Lung (tissue), 11 donors: ENCODE measurements at regions not wholly inside any gene's neighbourhood (a gene's known extent, or its start where the extent isn't known, plus 50 kb on each side); places are given as distances from the start of the nearest gene placed in this dataset.

Experiments used
- ATAC-seq: fragments of 200-7000 bp; cut with Tn5 transposase; one replicate; pipeline ENCODE4 v1.9.1; 2020; ENCODE audit warnings: moderate number of reproducible peaks; ENCODE audit not compliant: insufficient read depth, low FRiP score
- DNase-seq, 3 donors: peaks; one replicate each; pipeline ENCODE4 v3.0.0-alpha.2; 2013 to 2017
- H3K27ac ChIP-seq, 2 donors: one replicate each; pipeline ENCODE4 v1.5.1; 2013; ENCODE audit warnings: mild to moderate bottlenecking in 2 of 2, moderate library complexity in 2 of 2, control low read depth in 1 of 2, inconsistent platforms in 1 of 2, low read depth in 1 of 2, low read length in 1 of 2
- H3K27me3 ChIP-seq, 3 donors: one replicate each; pipeline ENCODE4 v1.5.1; 2013; ENCODE audit warnings: low read length in 2 of 3; ENCODE audit not compliant: control insufficient read depth in 3 of 3, insufficient read depth in 3 of 3
- H3K36me3 ChIP-seq, 4 donors: one replicate each; pipeline ENCODE4 v1.5.1; 2013; ENCODE audit warnings: low read length in 4 of 4, mild to moderate bottlenecking in 1 of 4, moderate library complexity in 1 of 4; ENCODE audit not compliant: control insufficient read depth in 4 of 4, insufficient read depth in 4 of 4
- H3K4me1 ChIP-seq, 5 donors: one replicate each; pipeline ENCODE4 v1.5.1; 2013; ENCODE audit warnings: low read length in 5 of 5, mild to moderate bottlenecking in 2 of 5, moderate library complexity in 1 of 5; ENCODE audit not compliant: control insufficient read depth in 5 of 5, insufficient read depth in 5 of 5
- H3K4me3 ChIP-seq: one replicate; pipeline ENCODE4 v1.5.1; 2013; ENCODE audit warnings: mild to moderate bottlenecking, control low read depth, moderate library complexity
- H3K9ac ChIP-seq, 2 donors: one replicate each; pipeline ENCODE4 v1.5.1; 2013; ENCODE audit warnings: low read length in 2 of 2, control low read depth in 1 of 2; ENCODE audit not compliant: insufficient read depth in 1 of 2
- H3K9me3 ChIP-seq, 4 donors: one replicate each; pipeline ENCODE4 v1.5.1; 2013; ENCODE audit warnings: low read length in 3 of 4, mild to moderate bottlenecking in 1 of 4, moderate library complexity in 1 of 4; ENCODE audit not compliant: control insufficient read depth in 4 of 4, insufficient read depth in 3 of 4
- WGBS, 2 donors: extraction: QIAGEN DNeasy Blood & Tissue Kit; methylation state at CpG; one replicate each; pipeline ENCODE4 v1.1.7; 2013; 5-methylcytosine and 5-hydroxymethylcytosine counted together
- TF ChIP-seq, protein P1 (sequence below): IDR thresholded peaks from 2 replicates; pipeline ENCODE4 v1.5.1; 2012; ENCODE audit warnings: mild to moderate bottlenecking; ENCODE audit errors: control extremely low read depth, extremely low read depth
- donor health status: control.
- donor health status: control.
- donor health status: Bipolar disorder and iron deficiency.
- donor health status: healthy.
- donor health status: DM: yes; HTN: yes; CAD: no.

DNA sequence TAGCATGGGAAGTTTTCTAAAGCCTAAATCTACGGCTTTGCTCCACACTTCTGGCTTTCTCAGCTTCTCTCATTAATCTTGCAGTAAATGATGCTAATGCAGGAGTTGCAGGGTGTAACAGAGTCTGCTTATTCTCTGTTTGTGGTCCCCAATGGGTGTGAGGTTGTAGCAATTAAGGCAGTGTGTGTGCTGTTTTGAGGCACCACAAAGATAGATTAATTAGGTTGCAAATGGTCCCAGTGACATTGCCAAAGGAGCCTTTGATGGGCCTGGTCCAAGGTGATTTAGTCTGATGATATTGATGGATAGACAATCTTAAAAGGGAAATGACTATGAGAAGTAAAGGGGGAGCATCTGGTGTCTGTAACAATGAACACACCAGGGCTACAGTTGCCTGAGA lies 1313.7 kb upstream of the CDH8 start:
- H3K9me3 ChIP-seq = no peaks in the 10 kb centered on the region
- DNase-seq (no peak), ATAC-seq (no peak)
- H3K27ac ChIP-seq = no peak overlapping the region
- no peak overlapping the region for H3K9ac ChIP-seq
- H3K36me3 ChIP-seq = no peaks in the 10 kb centered on the region
- no peaks in the 10 kb centered on the region for H3K27me3 ChIP-seq
- TF ChIP-seq, protein P1, sequence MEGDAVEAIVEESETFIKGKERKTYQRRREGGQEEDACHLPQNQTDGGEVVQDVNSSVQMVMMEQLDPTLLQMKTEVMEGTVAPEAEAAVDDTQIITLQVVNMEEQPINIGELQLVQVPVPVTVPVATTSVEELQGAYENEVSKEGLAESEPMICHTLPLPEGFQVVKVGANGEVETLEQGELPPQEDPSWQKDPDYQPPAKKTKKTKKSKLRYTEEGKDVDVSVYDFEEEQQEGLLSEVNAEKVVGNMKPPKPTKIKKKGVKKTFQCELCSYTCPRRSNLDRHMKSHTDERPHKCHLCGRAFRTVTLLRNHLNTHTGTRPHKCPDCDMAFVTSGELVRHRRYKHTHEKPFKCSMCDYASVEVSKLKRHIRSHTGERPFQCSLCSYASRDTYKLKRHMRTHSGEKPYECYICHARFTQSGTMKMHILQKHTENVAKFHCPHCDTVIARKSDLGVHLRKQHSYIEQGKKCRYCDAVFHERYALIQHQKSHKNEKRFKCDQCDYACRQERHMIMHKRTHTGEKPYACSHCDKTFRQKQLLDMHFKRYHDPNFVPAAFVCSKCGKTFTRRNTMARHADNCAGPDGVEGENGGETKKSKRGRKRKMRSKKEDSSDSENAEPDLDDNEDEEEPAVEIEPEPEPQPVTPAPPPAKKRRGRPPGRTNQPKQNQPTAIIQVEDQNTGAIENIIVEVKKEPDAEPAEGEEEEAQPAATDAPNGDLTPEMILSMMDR = no peak
- no peak overlapping the region for H3K4me3 ChIP-seq
- peaks cover 0 to 4% (median 0%) of the 10 kb centered on the region in 5 donors for H3K4me1 ChIP-seq
- 80 to 91% methylated on average over 1 of the region's 1 CpG for WGBS, 2 donors

DNA sequence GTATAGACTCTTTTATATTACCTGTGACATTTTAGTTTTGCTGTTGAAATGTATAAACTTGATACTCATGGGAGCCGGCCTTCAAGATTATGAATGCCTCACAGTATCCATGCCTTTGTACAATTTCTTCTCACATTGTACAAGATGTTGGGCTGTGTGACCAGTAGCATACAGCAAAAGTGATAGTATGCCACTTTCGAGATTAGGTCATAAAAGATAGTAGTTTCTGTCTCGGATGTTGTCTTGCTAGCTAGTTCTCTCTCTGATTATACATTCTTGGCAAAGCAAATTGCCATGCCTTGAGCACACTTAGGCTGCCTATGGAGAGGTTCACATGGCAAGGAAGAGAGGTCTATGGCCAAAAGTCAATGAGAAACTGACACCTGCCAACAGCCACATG lies 1309.8 kb upstream of the CDH8 start:
- ATAC-seq (no peak), DNase-seq (no peak)
- Histone ChIP-seq H3K4me1 (peaks cover 0 to 4% (median 0%) of the 10 kb centered on the region in 5 donors), H3K9ac (no peak overlapping the region), H3K27ac (no peak overlapping the region), H3K36me3 (no peaks in the 10 kb centered on the region), H3K27me3 (no peaks in the 10 kb centered on the region), H3K9me3 (no peaks in the 10 kb centered on the region), H3K4me3 (no peak overlapping the region)
- WGBS, 2 donors = 92 to 93% methylated on average over 3 of the region's 3 CpGs
- TF ChIP-seq, protein P1 = no peak

DNA sequence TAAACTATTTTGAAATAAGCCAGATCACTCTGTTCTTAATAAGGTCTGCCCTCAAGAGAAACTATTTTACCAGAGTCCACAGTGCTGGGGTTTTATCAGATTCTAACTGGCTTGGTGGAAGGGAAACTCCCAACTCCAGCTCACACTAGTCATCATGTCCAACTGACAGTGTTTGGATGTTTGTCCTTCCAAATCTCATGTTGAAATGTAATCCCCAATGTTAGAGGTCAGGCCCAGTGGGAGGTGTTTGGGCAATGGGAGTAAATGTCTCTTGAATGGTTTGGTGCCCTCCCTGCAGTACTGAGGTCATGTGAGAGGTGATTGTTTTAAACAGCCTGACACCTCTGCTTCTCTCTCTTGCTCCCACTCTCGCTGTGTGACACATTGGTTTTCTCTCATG lies 1301.0 kb upstream of the CDH8 start:
- TF ChIP-seq, protein P1 = no peak
- no peaks in the 10 kb centered on the region for H3K9me3 ChIP-seq
- H3K4me3 ChIP-seq = no peak overlapping the region
- H3K27me3 ChIP-seq = no peaks in the 10 kb centered on the region
- H3K36me3 ChIP-seq = no peaks in the 10 kb centered on the region
- H3K27ac ChIP-seq = no peak overlapping the region
- H3K9ac ChIP-seq = no peak overlapping the region
- no peaks in the 10 kb centered on the region for H3K4me1 ChIP-seq
- no peak for DNase-seq
- ATAC-seq = no peak
- WGBS, 2 donors = 72 to 87% methylated on average over 1 of the region's 1 CpG

DNA sequence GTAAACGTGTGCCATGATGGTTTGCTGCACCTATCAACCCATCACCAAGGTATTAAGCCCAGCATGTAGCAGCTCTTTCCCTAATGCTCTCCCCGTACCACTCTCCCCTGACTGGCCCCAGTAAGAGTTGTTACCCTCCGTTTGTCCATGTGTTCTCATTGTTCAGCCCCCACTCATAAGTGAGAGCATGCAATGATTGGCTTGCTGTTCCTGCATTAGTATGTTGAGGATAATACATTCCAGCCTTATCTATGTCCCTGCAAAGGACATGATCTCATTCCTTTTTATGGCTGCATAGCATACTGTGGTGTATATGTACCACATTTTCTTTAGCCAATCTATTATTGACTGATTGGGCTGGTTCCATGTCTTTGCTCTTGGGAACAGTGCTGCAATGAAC lies 1294.9 kb upstream of the CDH8 start:
- no peaks in the 10 kb centered on the region for H3K4me1 ChIP-seq
- H3K27me3 ChIP-seq = no peaks in the 10 kb centered on the region
- 77 to 84% methylated on average over 3 of the region's 3 CpGs for WGBS, 2 donors
- H3K4me3 ChIP-seq = no peak overlapping the region
- peaks cover 0 to 3% (median under 1%) of the 10 kb centered on the region in 4 donors for H3K9me3 ChIP-seq
- TF ChIP-seq, protein P1 = no peak
- DNase-seq (no peak), ATAC-seq (no peak)
- H3K36me3 ChIP-seq = no peaks in the 10 kb centered on the region
- no peak overlapping the region for H3K9ac ChIP-seq
- H3K27ac ChIP-seq = no peak overlapping the region
